HG03045 (cell line): ENCODE measurements at regions not wholly inside any gene's neighbourhood (a gene's known extent, or its start where the extent isn't known, plus 50 kb on each side); places are given as distances from the start of the nearest gene placed in this dataset.
"Not testable (repeated sequence)": the region's sequence is repeated elsewhere in the genome, so short reads cannot be mapped to it uniquely, and the experiment has no call there.

ENCODE experiments used
- ATAC-seq: cut with Tn5 transposase; IDR thresholded peaks from one replicate; pipeline ENCODE4 v1.9.1; 2021; ENCODE audit warnings: mild to moderate bottlenecking, moderate library complexity; ENCODE audit not compliant: unreplicated experiment

GRCh38 chr2:166647935-166648334, 153.9 kb upstream of the SCN7A start:
- ATAC-seq, result no peak

GRCh38 chr2:166643980-166644379, 149.9 kb upstream of the SCN7A start:
- ATAC-seq, result no peak

GRCh38 chr2:166641516-166641915, 147.5 kb upstream of the SCN7A start:
- not testable (repeated sequence) for ATAC-seq

- no peak for ATAC-seq
Observed at GRCh38 chr2:166637051-166637450, 143.0 kb upstream of the SCN7A start.

- ATAC-seq, result no peak
Observed at GRCh38 chr2:166634706-166635105, 140.7 kb upstream of the SCN7A start.

- no peak for ATAC-seq
Observed at GRCh38 chr2:166632616-166633015, 138.6 kb upstream of the SCN7A start.

GRCh38 chr2:166628478-166629136, 134.6 kb upstream of the SCN7A start:
- no peak for ATAC-seq

GRCh38 chr2:166627893-166628292, 133.8 kb upstream of the SCN7A start:
- no peak for ATAC-seq

- ATAC-seq, result no peak
Observed at GRCh38 chr2:166625670-166626069, 131.6 kb upstream of the SCN7A start.

GRCh38 chr2:166614503-166614902, 120.5 kb upstream of the SCN7A start:
- ATAC-seq, result no peak

- no peak for ATAC-seq
Observed at GRCh38 chr2:166614029-166614428, 120.0 kb upstream of the SCN7A start.

- no peak for ATAC-seq
Observed at GRCh38 chr2:166613226-166613625, 119.2 kb upstream of the SCN7A start.

- ATAC-seq, result no peak
Observed at GRCh38 chr2:166612214-166612613, 118.2 kb upstream of the SCN7A start.

- no peak for ATAC-seq
Observed at GRCh38 chr2:166610913-166611305, 116.9 kb upstream of the SCN7A start.

- no peak for ATAC-seq
Observed at GRCh38 chr2:166610180-166610912, 116.3 kb upstream of the SCN7A start.

- no peak for ATAC-seq
Observed at GRCh38 chr2:166609183-166609959, 115.3 kb upstream of the SCN7A start.

- ATAC-seq, result no peak
Observed at GRCh38 chr2:166607880-166608279, 113.8 kb upstream of the SCN7A start.

GRCh38 chr2:166593403-166593802, 99.4 kb upstream of the SCN7A start:
- ATAC-seq, result no peak

GRCh38 chr2:166592750-166593149, 98.7 kb upstream of the SCN7A start:
- no peak for ATAC-seq

- no peak for ATAC-seq
Observed at GRCh38 chr2:166591226-166591625, 97.2 kb upstream of the SCN7A start.

GRCh38 chr2:166573391-166573790, 79.3 kb upstream of the SCN7A start:
- no peak for ATAC-seq

- no peak for ATAC-seq
Observed at GRCh38 chr2:166572937-166573336, 78.9 kb upstream of the SCN7A start.
